Kidney epithelial cell (primary cell): ENCODE measurements at regions not wholly inside any gene's neighbourhood (a gene's known extent, or its start where the extent isn't known, plus 50 kb on each side); places are given as distances from the start of the nearest gene placed in this dataset.
"Not testable (repeated sequence)": the region's sequence is repeated elsewhere in the genome, so short reads cannot be mapped to it uniquely, and the experiment has no call there.

ENCODE experiments used
- DNase-seq: peaks from one replicate; pipeline ENCODE4 v3.0.0-alpha.2; 2010; ENCODE audit warnings: low read depth
- H3K27me3 ChIP-seq: 2 replicates; pipeline ENCODE4 v1.6.0; 2011; ENCODE audit warnings: low read length; ENCODE audit not compliant: control insufficient read depth, insufficient read depth
- H3K36me3 ChIP-seq: 2 replicates; pipeline ENCODE4 v1.5.1; 2011; ENCODE audit warnings: low read length; ENCODE audit not compliant: control insufficient read depth, insufficient read depth
- H3K4me3 ChIP-seq: 2 replicates; pipeline ENCODE4 v1.5.1; 2011; ENCODE audit warnings: low read depth, mild to moderate bottlenecking, control low read depth, low read length
- CTCF ChIP-seq: IDR thresholded peaks from 2 replicates; pipeline ENCODE4 v1.5.1; 2011; ENCODE audit warnings: mild to moderate bottlenecking, moderate library complexity, low read length, control low read depth, inconsistent platforms; ENCODE audit not compliant: insufficient read depth, poor library complexity, severe bottlenecking

GRCh38 chr5:44532981-44533380 is 143.8 kb upstream of the FGF10 start:
- Histone ChIP-seq H3K27me3 (no peaks in the 10 kb centered on the region), H3K4me3 (no peak overlapping the region), H3K36me3 (no peaks in the 10 kb centered on the region)
- TF ChIP-seq CTCF = no peak
- DNase-seq = no peak

GRCh38 chr5:44531756-44532155 is 142.5 kb upstream of the FGF10 start:
- H3K4me3 ChIP-seq, DNase-seq, H3K36me3 ChIP-seq, H3K27me3 ChIP-seq: not testable (repeated sequence)

- not testable (repeated sequence) for H3K36me3 ChIP-seq, H3K4me3 ChIP-seq, H3K27me3 ChIP-seq, DNase-seq
Observed at GRCh38 chr5:44530783-44531182, 141.6 kb upstream of the FGF10 start.

GRCh38 chr5:44511596-44511995 is 122.4 kb upstream of the FGF10 start:
- Histone ChIP-seq H3K4me3 (no peak overlapping the region), H3K27me3 (no peaks in the 10 kb centered on the region), H3K36me3 (no peaks in the 10 kb centered on the region)
- TF ChIP-seq CTCF = no peak
- no peak for DNase-seq

- TF ChIP-seq CTCF = no peak
- no peak for DNase-seq
- no peak overlapping the region for H3K4me3 ChIP-seq
- no peaks in the 10 kb centered on the region for H3K27me3 ChIP-seq
- H3K36me3 ChIP-seq = no peaks in the 10 kb centered on the region
Observed at GRCh38 chr5:44506561-44506960, 117.3 kb upstream of the FGF10 start.

GRCh38 chr5:44499381-44499780 is 110.2 kb upstream of the FGF10 start:
- no peak for DNase-seq
- Histone ChIP-seq H3K27me3 (no peaks in the 10 kb centered on the region), H3K4me3 (no peak overlapping the region), H3K36me3 (no peaks in the 10 kb centered on the region)
- TF ChIP-seq CTCF = no peak

GRCh38 chr5:44497606-44498005 is 108.4 kb upstream of the FGF10 start:
- H3K4me3 ChIP-seq = no peak overlapping the region

More at GRCh38 chr5:44497606-44498005, 108.4 kb upstream of the FGF10 start:
- Histone ChIP-seq H3K27me3 (no peaks in the 10 kb centered on the region), H3K36me3 (no peaks in the 10 kb centered on the region)
- no peak for DNase-seq
- no peak for TF ChIP-seq CTCF
